HS-5 (cell line): ENCODE measurements at regions not wholly inside any gene's neighbourhood (a gene's known extent, or its start where the extent isn't known, plus 50 kb on each side); places are given as distances from the start of the nearest gene placed in this dataset.

Experiments used
- DNase-seq: peaks from one replicate; pipeline ENCODE4 v3.0.0-alpha.2; 2012; ENCODE audit warnings: low read depth

GRCh38 chr14:82047777-82048470 lies 514.3 kb upstream of the SEL1L start:
- DNase-seq: no peak

- no peak for DNase-seq
Measured at GRCh38 chr14:82052778-82053177, 519.1 kb upstream of the SEL1L start.

DNA sequence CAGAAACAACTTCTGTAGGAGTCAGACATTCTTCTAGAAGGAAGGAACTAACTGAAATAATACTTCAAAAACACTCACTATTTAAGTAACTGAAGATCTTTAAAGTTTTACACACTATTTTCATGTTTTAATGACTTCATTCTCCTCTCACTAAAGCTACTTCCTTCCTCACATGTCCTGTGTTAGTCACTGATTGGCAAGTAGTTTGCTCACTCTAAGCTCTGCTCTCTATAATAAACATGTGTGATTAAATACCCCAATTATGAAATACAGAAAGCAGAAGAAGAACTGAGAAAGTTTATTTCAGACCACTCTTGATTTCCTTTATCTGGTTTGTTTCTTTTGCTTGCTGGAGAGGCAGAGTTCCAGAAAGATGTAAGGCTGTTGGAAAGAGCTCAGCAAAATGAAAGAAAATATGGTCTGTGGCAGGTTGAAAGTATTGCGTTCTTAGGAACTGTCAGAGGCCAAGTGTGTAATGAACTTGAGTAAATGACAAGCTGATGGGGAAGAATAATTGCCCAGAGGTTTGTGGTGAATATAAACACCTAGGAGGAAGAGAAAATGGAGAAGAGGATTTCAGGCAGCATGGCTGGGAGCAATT lies 522.0 kb upstream of the SEL1L start:
- DNase-seq: no peak

DNA sequence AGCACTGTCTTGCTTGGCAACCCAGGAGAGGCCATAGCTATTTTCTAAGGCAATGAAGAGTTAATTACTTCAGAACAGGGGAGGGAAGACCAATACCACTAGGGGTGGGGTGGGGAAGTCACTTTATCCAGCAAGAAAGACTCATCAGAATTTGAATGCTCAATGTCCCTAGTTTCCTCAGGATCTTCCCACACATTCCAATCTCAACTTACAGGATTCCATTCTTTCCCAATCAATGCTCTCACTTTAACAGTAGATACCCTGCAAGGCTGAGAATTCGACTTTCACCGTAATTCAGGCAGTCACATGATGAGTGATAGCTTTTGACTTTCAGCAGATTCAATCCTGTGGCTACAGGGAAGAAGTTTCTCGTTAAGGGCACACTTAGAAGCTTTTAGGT lies 526.6 kb upstream of the SEL1L start:
- DNase-seq: no peak

DNA sequence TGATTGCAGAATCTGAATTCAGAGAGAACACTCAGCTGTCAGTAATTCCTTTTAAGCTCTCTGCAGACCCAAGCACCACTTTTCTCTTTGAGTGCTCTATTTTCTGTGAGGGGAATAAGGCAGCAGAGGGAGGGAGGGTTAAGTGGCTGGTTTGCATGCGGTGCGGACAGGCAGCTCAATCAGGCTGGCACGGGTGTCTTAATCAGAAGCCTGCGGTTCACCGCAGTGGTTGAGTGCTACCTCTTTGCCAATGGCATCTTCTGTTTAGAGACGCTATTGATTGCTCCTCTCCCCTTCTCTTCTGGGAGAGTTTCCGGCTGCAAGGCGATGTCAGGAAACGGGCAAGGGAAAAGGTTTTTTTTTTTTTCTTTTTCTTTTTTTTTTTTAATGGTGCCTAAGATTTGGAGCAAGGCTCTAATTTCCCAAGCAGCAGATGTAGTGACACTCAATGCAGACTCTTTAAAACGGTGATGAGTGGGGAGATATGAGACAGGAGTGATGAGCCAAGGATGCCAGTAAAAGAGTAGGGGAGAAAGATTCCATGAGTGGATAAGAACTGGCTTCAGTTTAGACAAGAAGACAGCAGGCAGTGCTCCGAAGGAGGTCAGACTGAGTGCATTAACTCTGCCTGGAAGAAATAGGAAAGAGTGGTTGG lies 533.7 kb upstream of the SEL1L start:
- no peak for DNase-seq

DNA sequence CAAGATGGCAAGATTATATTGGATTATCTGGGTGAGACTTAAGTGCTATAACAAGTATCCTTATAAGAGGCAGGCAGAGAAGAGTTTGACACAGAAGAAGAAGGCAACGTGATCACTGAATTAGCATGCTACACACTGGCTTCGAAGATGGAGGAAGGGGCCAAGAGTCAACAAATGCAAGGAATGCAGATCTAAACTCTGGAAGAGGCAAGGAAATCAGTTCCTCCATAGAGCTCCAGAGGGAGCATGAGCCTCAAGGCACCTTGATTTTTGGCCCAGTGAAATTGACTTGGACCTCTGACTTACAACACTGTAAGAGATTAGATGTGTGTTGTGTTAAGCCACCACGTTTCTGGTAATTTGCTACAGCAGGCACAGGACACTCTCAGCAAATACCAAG lies 536.4 kb upstream of the SEL1L start:
- no peak for DNase-seq

GRCh38 chr14:82070753-82071152 lies 537.1 kb upstream of the SEL1L start:
- no peak for DNase-seq

DNA sequence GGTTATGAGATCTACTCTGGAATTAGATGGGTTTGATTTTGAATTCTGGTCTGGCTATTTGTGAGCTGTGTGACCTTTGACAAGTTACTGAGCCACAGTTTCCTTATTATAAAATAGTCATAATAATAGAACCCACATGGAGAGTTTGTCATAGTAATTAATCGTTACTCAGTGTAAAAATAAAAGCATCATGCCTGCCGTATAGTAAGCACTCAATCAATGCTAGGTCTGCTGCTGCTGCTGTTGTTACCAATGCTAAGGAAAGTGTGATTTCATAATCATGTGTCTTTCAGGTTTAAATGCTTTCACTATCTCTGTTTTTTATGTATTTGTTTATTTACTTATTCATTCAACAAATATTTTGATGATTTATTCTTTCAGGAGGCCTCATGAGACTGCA lies 539.9 kb upstream of the SEL1L start:
- no peak for DNase-seq

DNA sequence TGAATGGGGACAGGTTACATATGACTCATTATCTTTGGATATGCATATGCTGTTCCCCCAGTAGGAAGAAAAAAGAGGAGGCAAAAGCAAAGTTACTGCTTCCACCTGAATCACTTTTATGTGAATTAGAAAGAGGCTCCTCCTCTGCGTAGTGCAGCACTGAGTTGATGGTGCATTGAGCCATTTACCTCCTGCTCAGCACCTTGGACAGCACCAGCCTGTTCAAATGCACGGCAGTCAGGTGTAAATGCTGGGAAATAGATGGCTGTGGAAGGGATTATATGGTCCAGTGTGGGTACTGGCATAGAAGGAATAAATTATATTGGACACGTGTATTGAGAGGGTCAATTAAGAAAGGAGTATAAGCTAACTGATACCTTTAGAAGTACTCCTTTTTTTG lies 541.9 kb upstream of the SEL1L start:
- no peak for DNase-seq

DNA sequence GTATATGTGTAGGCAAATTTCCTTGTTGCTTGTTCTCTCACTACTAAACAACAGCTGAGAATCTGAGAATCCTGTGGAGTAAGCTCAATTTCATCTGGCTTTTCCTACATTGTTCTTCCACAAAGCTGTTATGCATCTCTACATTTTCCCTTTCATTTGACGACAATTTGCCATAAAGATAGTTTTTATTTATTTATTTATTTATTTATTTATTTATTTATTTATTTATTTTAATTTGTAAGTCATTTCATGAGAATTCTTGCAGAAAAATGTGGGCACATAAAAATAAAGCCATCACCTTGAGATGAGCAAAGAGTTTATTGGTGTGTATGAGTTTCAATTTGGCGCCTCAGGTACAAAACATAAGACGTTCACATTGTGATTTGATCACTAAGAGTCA lies 545.9 kb upstream of the SEL1L start:
- DNase-seq: no peak

GRCh38 chr14:82080370-82080769 lies 546.7 kb upstream of the SEL1L start:
- no peak for DNase-seq

- no peak for DNase-seq
Measured at GRCh38 chr14:82084813-82085212, 551.2 kb upstream of the SEL1L start.

- no peak for DNase-seq
Measured at GRCh38 chr14:82091097-82091496, 557.4 kb upstream of the SEL1L start.

DNA sequence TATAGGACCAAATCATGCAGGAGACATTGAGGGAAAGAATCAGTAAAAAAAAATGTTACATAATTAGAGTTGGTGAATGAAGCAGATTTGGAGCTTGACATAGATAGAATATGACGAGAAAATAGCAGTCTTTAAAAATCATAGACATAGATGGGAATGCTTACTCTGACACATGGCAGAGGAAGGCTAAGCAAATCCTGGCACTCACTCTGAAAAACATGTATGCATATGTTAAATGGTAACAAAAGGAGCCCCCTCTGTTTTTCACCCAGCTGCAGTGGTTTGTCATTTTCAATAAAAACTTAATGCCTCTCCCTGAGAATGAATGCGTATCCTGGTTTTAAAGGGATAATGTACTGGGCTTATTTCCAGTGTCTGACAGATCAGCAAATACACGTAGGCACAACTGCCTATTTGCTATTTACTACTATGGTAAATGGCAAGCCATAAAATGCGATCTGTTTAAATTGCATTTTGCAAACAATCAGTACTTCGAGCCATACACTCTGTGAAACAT lies 561.2 kb upstream of the SEL1L start:
- no peak for DNase-seq

DNA sequence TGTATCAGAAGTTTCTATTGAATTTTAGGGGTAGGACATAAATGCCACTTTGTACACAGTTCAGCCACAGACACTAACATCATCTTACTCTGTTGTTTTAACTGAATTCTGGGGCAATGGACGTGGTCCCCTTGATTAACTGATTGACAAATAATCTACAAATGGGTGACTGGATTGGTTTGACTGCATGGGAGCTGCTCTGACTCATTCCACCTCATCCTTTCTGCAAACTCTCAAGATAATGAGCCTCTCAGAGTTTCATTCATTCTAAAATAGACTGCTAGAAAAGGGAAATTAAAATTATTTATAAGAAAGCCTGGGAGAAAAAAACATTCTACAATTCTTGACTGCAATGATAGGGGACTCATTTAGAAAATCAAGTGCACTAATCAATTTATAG lies 570.4 kb upstream of the SEL1L start:
- no peak for DNase-seq

GRCh38 chr14:82112210-82112839 lies 578.7 kb upstream of the SEL1L start:
- no peak for DNase-seq

DNA sequence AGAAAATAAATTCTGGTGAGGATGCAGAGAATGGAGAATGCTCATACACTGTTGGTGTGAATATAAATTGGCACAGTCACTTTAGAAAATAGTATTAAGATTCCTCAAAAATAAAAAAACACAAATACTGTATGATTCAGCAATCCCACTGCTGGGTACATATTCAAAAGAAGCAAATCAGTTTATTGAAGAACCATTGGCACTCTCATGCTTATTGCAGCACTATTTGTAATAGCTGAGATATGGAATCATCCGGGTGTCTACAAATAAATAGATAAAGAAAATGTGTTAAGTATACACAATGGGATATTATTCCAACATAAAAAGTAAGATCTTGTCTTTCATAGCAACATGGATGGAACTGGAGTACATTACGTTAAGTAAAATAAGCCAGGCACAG lies 579.4 kb upstream of the SEL1L start:
- no peak for DNase-seq

- no peak for DNase-seq
Measured at GRCh38 chr14:82113710-82114109, 580.1 kb upstream of the SEL1L start.

DNA sequence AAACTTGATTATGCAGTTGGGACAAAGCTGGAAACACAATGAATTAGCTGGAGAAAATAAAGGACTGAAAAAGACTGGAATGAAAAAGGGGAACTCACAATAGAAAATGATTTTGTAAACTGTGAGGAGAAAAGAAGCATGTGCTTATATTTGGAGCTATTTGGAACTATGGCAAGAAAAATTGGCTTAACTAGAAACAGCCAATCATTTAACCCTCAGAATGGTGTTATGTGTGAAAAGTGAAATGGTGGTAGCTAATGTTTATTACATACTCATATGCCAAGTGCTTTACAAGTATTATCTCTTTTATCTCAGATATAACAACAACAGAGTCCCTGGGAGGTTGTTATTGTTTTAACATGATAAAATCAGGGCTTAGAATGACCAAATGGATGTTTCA lies 583.1 kb upstream of the SEL1L start:
- no peak for DNase-seq

DNA sequence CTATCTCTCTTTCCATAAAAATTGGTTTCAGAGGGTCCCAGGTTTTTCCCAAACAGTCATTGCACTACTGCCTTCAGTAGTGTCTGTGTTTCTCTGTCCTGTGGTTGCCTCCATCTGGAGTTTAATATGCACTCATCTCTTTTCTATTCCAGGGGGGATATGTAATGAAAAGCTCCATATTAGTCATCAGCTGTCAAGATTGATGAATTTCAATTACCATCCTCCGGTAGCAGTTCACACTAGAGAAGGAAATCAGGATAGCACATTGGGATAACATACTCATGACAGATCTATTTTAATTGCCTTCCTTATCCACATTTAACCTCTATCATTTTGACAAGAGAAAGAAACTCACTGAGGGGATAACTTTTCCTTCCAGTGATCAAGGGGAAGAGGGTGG lies 589.0 kb upstream of the SEL1L start:
- no peak for DNase-seq

DNA sequence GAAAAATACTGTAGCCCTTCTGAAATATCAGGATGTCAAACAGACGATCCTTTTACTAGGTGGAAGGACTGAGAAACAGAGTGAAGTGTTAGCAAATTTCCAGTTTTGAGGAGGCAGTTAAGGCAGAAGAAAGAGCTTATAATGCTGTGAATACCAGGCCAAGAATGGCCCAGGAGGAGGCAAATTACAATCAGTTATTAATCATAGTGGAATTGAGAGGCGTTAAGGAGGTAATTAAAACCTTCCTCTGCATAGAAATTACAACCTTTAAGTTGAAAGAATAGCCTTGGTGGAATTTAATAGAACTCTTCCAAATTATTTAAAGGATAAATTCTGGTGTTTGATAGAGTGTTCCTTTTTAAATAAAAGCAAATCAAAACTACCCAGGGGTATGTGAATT lies 590.9 kb upstream of the SEL1L start:
- no peak for DNase-seq

GRCh38 chr14:82126006-82126405 lies 592.4 kb upstream of the SEL1L start:
- DNase-seq: no peak

DNA sequence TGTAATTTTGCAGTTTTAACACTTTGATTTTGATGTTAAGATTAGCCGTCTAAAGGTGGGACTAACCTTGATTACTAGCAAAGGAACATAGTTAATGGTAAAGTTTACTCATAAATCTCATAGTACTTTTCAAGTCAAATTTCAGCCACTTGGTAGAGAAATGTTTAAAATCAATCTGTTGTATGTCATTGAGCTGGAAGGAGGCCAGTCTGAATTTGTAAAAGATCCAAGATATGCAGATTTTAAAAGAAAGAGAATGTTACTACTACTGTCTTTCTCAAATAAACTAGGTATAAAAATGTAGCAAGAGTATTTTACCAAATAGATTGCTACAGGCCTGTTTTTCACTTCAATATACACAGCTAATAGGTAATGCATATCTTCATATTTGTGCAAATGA lies 600.8 kb upstream of the SEL1L start:
- no peak for DNase-seq
